Tongue (tissue), 1 donor: ENCODE measurements at regions not wholly inside any gene's neighbourhood (a gene's known extent, or its start where the extent isn't known, plus 50 kb on each side); places are given as distances from the start of the nearest gene placed in this dataset.

Experiments
- DNase-seq: peaks from one replicate; pipeline ENCODE4 v3.0.0-alpha.2; 2015

- peak; percentile 86 for DNase-seq
Observed at GRCh38 chr18:46411867-46412690, 244.9 kb downstream of the LOXHD1 start.

DNA sequence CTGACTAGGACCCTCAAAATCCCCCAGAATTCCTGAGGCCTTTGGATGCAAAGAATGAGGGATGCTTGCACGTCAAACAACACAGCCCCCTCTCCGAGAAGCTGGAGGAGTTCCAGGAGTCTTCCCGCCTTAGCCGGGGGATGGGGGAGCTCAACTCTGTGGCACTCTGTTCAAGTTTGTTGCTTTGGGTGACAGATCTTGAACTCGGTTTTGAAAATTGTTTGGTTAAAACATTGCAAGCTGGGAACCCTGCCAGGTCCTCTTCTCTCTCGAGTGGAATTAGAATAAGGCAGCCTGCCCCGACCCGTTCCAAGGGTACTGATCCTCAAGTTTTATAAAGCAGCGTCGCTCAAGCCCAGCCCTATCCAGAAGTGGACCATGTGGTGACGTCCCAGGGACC, 244.1 kb downstream of the LOXHD1 start:
- DNase-seq: peak; percentile 81

DNA sequence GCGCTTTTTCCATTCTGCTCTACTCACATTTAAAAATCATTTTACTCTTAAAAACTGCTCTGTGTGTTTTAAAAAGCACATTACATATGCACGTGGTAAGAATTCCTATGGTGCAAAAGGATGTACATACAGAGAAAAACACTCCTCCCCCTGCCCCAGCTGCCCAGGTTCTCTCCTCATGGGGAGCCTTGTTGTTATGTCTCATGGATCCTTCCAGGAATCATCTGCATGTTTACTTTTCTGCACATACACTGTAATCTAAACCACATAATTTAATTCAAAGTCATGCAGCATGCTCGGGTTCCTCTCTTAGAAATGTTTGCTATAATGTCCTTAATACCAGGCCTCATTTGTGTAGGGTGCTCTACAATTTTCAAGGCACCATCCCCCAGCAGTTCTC, 243.3 kb downstream of the LOXHD1 start:
- no peak for DNase-seq

DNA sequence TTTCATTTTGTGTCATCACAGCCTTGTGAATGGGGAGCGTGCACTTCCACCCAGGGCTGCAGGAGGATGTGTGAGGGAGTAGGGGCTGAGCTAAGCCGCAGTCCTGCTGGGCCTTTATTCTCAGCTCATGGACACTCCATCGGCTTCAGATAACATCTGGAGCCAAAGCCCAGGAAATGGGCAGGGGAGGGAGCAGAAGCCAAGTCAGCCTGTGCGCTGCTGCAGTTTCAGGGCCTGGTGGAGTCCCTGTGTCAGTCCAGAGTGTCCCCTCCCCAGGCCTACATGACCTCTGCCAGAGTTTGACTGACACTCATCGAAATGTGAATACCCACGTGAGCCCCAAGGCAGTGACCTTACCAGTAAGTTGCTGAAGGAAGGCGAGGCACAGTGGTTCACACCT, 242.2 kb downstream of the LOXHD1 start:
- DNase-seq: no peak

- peak; percentile 74 for DNase-seq
Observed at GRCh38 chr18:46415532-46416252, 241.3 kb downstream of the LOXHD1 start.

- no peak for DNase-seq
Observed at GRCh38 chr18:46416706-46417638, 240.0 kb downstream of the LOXHD1 start.

GRCh38 chr18:46418663-46419260, 238.3 kb downstream of the LOXHD1 start:
- DNase-seq: no peak

DNA sequence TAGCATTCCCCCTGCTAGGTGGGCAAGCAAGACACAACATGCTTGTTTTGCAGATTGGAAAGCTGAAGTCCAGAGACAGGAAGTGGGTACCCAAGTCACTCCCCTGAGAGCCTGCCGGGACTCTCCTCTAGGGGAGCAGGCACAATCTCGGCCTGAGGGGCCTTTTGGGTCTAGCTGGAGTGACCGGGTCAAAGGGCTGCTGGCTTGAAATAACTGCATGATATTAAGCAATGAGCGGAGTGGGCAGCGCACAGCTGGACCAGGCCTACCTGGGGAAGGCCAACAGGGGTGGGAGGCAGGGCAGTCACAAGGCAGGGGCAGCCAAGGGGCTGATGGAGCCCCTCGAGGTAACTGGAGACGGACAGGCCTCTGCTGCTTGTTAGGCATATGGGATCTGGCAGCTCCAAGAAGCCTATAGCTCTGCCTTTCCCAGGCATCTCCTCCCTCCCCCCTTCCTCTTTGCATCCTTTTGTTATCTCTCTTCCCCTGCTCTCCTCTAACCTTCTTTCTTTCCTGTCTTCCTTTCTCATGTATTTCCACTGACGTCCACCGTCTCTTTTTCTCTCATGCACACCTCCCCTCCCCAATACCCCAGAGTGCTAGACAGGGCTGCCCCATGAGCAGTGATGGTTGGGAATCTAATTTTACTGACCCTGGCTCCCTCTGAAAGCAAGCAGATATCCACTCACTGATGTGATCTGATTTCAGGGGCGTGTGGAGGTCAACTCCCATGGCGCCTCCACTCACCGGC, 237.5 kb downstream of the LOXHD1 start:
- no peak for DNase-seq

- no peak for DNase-seq
Observed at GRCh38 chr18:46421973-46422551, 235.0 kb downstream of the LOXHD1 start.

DNA sequence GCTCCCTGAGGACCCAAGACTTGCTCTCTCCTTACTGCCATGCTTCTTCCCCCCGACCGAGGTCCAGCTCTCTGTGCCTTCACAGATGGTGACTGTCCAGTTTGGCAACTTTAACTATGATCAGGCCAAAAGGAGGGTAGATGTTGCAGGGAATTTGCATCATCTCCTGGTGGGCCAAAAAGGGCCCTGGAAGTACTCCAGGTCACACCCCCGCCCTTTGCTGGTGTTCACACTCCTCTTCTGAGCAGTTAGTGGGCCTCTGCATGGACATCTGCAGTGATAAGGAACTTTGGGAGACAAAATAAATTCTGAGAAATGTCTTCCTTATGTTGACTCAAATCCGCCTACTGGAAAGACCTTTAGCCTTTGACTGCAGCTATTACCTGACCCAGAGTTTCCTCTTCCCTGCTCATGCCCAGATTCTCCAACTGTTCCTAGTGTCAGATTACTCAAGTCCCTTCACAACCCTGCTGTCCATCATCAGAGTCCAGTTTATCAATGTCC, 234.4 kb downstream of the LOXHD1 start:
- no peak for DNase-seq

DNA sequence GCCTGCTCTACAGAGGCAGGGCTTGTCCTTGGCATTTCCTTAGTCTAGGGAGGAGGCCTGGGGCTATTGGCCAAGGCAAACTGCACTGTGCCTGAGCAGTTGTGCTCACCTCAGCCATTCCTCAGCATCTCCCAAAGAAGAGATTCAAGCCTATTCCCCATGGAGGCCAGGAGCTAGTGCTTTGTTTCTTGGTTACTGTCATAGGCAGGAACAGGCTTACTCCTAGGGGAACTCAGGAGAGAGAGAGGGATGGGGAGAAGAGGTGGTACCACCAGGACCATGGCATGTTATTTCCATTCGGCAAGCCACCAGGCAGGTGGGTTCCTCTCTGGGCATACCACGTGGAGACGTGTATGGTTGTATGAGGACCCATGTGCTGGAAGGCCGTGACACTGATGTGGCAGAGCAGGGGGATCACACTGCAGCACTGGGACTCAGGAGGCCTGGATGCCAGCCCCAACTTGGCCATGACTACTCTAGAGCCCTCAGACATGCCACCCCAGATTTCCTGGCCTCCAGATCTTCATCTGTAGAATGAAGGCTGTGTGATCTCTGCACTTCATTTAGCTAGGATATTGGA, 233.7 kb downstream of the LOXHD1 start:
- DNase-seq: no peak

DNA sequence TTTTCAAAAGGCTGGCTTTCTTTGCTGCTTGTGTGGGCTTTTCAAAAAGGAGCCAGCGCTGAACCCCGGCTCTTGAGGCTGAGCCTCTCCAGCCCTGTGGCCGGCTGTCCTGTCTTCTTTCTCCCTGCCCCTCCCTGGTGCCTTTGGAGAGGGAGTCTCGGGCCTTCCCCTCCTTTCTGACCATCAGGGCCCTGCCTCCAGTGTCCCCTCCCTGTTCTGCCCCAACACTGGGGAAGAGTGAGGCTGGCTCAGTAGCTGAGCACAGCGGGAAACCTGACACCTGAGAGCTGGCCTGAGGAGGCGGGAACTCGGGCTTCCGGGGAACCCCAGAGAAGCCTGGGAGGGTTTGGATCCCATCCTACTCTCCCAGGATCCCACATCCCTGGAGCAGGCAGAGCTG, 232.1 kb downstream of the LOXHD1 start:
- DNase-seq: no peak

DNA sequence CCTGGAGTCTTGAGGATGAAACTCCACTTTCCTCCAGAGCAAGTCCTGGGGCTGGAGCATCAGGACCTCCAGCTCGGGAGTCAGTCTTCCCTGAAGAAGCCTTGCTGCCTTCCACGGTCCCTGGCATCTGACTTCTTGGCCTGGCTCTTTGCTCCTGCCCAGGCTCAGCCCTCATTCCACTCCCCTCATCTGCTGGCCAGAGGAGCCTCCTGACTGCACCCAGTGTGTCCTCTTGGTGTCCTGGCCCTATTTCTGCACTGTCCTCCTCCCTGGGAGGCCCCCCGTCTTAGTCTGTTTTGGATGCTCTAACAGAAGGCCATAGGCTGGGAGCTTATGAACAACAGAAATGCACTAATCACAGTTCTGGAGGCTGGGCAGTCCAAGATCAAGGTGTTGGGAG, 231.5 kb downstream of the LOXHD1 start:
- no peak for DNase-seq

DNA sequence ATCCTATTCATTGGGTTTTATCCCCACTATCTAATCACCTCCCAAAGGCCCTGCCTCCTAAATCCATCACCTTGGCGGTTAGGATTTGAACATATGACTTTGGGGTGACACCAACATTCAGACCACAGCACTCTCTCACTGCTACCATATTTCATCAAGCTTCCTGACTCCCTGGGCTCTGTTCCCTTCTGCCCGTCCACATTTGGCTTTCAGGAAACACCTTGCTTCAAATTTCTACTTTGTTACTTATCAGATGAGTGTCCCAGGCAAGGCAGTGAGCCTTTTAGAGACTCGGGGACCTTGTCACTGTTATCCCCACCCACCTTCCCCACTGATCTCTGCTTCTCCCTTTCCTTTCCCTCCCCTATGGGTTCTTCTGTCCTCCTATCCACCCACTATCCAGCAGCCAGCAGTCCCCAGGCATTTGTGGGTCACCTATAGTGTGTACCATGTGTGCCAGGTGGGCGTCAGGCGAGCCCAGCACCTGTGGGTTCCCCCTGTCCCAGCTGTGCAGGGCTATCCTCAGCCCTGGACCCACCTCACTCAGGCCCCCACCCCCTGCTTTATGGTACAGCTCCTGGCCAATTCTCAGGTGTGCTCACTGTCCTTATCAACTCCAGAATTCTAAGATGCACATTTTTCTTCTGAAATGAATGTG, 230.9 kb downstream of the LOXHD1 start:
- DNase-seq: no peak

GRCh38 chr18:46426679-46427047, 230.4 kb downstream of the LOXHD1 start:
- no peak for DNase-seq
